ENCODE measurements at regions not wholly inside any gene's neighbourhood (a gene's known extent, or its start where the extent isn't known, plus 50 kb on each side); places are given as distances from the start of the nearest gene placed in this dataset.

DNA sequence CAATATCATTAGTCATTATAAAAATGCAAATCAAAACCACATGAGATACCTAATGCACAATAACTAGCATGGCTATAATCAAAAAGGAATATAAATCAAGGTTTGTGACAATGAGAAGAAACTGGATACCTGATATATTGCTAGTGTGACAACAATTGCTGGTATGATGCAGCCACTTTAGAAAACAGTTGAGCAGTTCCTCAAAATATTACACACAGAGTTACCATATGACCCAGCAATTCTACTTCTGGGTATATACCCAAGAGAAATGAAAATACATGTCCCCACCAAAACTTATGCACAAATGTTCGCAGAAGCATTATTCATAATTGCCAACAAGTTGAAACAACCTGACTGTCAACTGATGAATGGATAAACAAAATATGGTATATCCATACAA, 339.7 kb upstream of the POU5F2 start:
- TF ChIP-seq, protein P1, sequence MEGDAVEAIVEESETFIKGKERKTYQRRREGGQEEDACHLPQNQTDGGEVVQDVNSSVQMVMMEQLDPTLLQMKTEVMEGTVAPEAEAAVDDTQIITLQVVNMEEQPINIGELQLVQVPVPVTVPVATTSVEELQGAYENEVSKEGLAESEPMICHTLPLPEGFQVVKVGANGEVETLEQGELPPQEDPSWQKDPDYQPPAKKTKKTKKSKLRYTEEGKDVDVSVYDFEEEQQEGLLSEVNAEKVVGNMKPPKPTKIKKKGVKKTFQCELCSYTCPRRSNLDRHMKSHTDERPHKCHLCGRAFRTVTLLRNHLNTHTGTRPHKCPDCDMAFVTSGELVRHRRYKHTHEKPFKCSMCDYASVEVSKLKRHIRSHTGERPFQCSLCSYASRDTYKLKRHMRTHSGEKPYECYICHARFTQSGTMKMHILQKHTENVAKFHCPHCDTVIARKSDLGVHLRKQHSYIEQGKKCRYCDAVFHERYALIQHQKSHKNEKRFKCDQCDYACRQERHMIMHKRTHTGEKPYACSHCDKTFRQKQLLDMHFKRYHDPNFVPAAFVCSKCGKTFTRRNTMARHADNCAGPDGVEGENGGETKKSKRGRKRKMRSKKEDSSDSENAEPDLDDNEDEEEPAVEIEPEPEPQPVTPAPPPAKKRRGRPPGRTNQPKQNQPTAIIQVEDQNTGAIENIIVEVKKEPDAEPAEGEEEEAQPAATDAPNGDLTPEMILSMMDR (IDR thresholded peaks at IDR 0.05), result no peak
- TF ChIP-seq POLR2A (IDR thresholded peaks at IDR 0.05) (no peak), POLR2AphosphoS5 (IDR thresholded peaks at IDR 0.05) (no peak), EP300 (IDR thresholded peaks at IDR 0.05; ENCODE audit: low read depth) (no peak)

Measured in transverse colon (tissue), 4 donors.